K562 (cell line): ENCODE measurements at regions not wholly inside any gene's neighbourhood (a gene's known extent, or its start where the extent isn't known, plus 50 kb on each side); places are given as distances from the start of the nearest gene placed in this dataset.

Experiments used
- DACH1 ChIP-seq: fragments of 450-650 bp; IDR thresholded peaks from 2 replicates; pipeline ENCODE4 v1.6.1; 2018; ENCODE audit not compliant: partially characterized antibody
- EZH2 ChIP-seq: IDR thresholded peaks from 2 replicates; pipeline ENCODE4 v1.6.1; 2012; ENCODE audit warnings: low read depth, mild to moderate bottlenecking, inconsistent platforms, low read length, borderline replicate concordance
- ZNF707 ChIP-seq: fragments of 250-450 bp; sonication (Bioruptor Pico); conservative IDR thresholded peaks from 2 replicates; pipeline ENCODE4 v1.8.0; 2022; ENCODE audit warnings: inconsistent platforms, mild to moderate bottlenecking, moderate library complexity
- ZNF77 ChIP-seq: fragments of 250-450 bp; sonication (Bioruptor Pico); IDR thresholded peaks from 2 replicates; pipeline ENCODE4 v1.5.0; 2020

GRCh38 chr4:136465691-136466090 lies 1066.6 kb downstream of the PCDH18 start:
- TF ChIP-seq EZH2, result no peak
- TF ChIP-seq ZNF77, result no peak
- TF ChIP-seq DACH1, result no peak
- no peak for TF ChIP-seq ZNF707 (CRISPR knock-in tag)
